ENCODE measurements at regions not wholly inside any gene's neighbourhood (a gene's known extent, or its start where the extent isn't known, plus 50 kb on each side); places are given as distances from the start of the nearest gene placed in this dataset.

DNA sequence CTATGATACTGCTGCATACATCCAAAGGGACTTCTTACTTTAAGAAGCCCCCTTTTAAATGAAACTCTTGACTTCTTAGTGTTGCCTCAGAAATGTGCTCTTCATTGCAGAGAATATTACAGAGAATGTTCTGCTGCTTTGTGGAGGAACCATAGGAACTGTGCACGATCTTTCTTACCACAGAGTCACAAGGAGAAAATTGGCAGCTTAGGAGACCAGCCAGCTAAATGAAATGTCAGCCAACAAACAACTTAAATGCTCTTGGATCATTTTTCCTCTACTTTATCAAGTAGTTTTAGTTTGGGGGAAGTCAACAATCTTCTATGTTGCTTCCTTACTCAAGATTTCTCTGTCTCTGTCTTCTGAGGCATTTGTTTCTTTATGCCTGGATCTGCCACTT, 125.9 kb upstream of the MLIP start:
- TF ChIP-seq CTCF (IDR thresholded peaks at IDR 0.05) (no peak), EZH2 (IDR thresholded peaks at IDR 0.05; ENCODE audit: borderline replicate concordance, insufficient read depth, low read depth, low read length, poor library complexity, severe bottlenecking) (no peak)

All from B cell (primary cell).